ENCODE measurements at regions not wholly inside any gene's neighbourhood (a gene's known extent, or its start where the extent isn't known, plus 50 kb on each side); places are given as distances from the start of the nearest gene placed in this dataset.
"Not testable (repeated sequence)": the region's sequence is repeated elsewhere in the genome, so short reads cannot be mapped to it uniquely, and the experiment has no call there.

- H3K4me3 ChIP-seq (ENCODE audit: low read length) = no peak overlapping the region
- DNase-seq (ENCODE audit: low read depth) = no peak
- TF ChIP-seq CTCF (IDR thresholded peaks at IDR 0.05; ENCODE audit: insufficient read depth, low read depth, low read length, missing control alignments) = no peak
Measured at GRCh38 chrX:118228456-118228855, 111.8 kb upstream of the KLHL13 start.

- no peak for DNase-seq (ENCODE audit: low read depth)
- TF ChIP-seq CTCF (IDR thresholded peaks at IDR 0.05; ENCODE audit: insufficient read depth, low read depth, low read length, missing control alignments) = no peak
- no peak overlapping the region for H3K4me3 ChIP-seq (ENCODE audit: low read length)
Measured at GRCh38 chrX:118231464-118231863, 114.4 kb upstream of the WDR44 start.

GRCh38 chrX:118239178-118239870 is 106.6 kb upstream of the WDR44 start:
- H3K4me3 ChIP-seq (ENCODE audit: low read length) = no peak overlapping the region
- DNase-seq (ENCODE audit: low read depth) = no peak
- no peak for TF ChIP-seq CTCF (IDR thresholded peaks at IDR 0.05; ENCODE audit: insufficient read depth, low read depth, low read length, missing control alignments)

- no peak for DNase-seq (ENCODE audit: low read depth)
- TF ChIP-seq CTCF (IDR thresholded peaks at IDR 0.05; ENCODE audit: insufficient read depth, low read depth, low read length, missing control alignments) = no peak
- no peak overlapping the region for H3K4me3 ChIP-seq (ENCODE audit: low read length)
Measured at GRCh38 chrX:118239913-118240698, 105.8 kb upstream of the WDR44 start.

- not testable (repeated sequence) for H3K4me3 ChIP-seq (ENCODE audit: low read length); DNase-seq (ENCODE audit: low read depth)
Measured at GRCh38 chrX:118246961-118247360, 98.9 kb upstream of the WDR44 start.

- no peak for DNase-seq (ENCODE audit: low read depth)
- H3K4me3 ChIP-seq (ENCODE audit: low read length) = no peak overlapping the region
- TF ChIP-seq CTCF (IDR thresholded peaks at IDR 0.05; ENCODE audit: insufficient read depth, low read depth, low read length, missing control alignments) = no peak
Measured at GRCh38 chrX:118249146-118249545, 96.8 kb upstream of the WDR44 start.

GRCh38 chrX:118250445-118250844 is 95.5 kb upstream of the WDR44 start:
- DNase-seq (ENCODE audit: low read depth) = no peak
- TF ChIP-seq CTCF (IDR thresholded peaks at IDR 0.05; ENCODE audit: insufficient read depth, low read depth, low read length, missing control alignments) = no peak
- no peak overlapping the region for H3K4me3 ChIP-seq (ENCODE audit: low read length)
